Activated naive CD8-positive, alpha-beta T cell treated with anti-CD3 and anti-CD28 coated beads for 36 hours (primary cell): ENCODE measurements at regions not wholly inside any gene's neighbourhood (a gene's known extent, or its start where the extent isn't known, plus 50 kb on each side); places are given as distances from the start of the nearest gene placed in this dataset.

ENCODE experiments used
- DNase-seq: peaks from one replicate; pipeline ENCODE4 v3.0.0; 2021
- H3K27ac Mint-ChIP-seq: one replicate; pipeline ENCODE4 v1.8.0; 2022; ENCODE audit warnings: mild to moderate bottlenecking, moderate library complexity, mixed read lengths
- H3K27me3 Mint-ChIP-seq: one replicate; pipeline ENCODE4 v1.8.0; 2022; ENCODE audit warnings: mild to moderate bottlenecking, mixed read lengths
- H3K36me3 Mint-ChIP-seq: one replicate; pipeline ENCODE4 v1.8.0; 2021; ENCODE audit warnings: mild to moderate bottlenecking, mixed read lengths
- H3K4me1 Mint-ChIP-seq: one replicate; pipeline ENCODE4 v1.8.0; 2021; ENCODE audit warnings: mixed read lengths
- H3K4me3 Mint-ChIP-seq: one replicate; pipeline ENCODE4 v1.8.0; 2022; ENCODE audit warnings: mild to moderate bottlenecking, moderate library complexity, mixed read lengths
- H3K9me3 Mint-ChIP-seq: one replicate; pipeline ENCODE4 v1.8.0; 2022; ENCODE audit warnings: mixed read lengths

- DNase-seq: no peak
- Mint-ChIP-seq H3K27ac (no peak overlapping the region), H3K36me3 (no peaks in the 10 kb centered on the region), H3K27me3 (no peaks in the 10 kb centered on the region), H3K4me3 (no peak overlapping the region), H3K9me3 (no peaks in the 10 kb centered on the region), H3K4me1 (no peaks in the 10 kb centered on the region)
Observed at GRCh38 chr10:83193026-83193425, 946.3 kb upstream of the GHITM start.

GRCh38 chr10:83195021-83195420, 944.3 kb upstream of the GHITM start:
- no peak for DNase-seq
- Mint-ChIP-seq H3K9me3 (no peaks in the 10 kb centered on the region), H3K27ac (no peak overlapping the region), H3K4me3 (no peak overlapping the region), H3K4me1 (no peaks in the 10 kb centered on the region), H3K27me3 (no peaks in the 10 kb centered on the region), H3K36me3 (no peaks in the 10 kb centered on the region)

DNA sequence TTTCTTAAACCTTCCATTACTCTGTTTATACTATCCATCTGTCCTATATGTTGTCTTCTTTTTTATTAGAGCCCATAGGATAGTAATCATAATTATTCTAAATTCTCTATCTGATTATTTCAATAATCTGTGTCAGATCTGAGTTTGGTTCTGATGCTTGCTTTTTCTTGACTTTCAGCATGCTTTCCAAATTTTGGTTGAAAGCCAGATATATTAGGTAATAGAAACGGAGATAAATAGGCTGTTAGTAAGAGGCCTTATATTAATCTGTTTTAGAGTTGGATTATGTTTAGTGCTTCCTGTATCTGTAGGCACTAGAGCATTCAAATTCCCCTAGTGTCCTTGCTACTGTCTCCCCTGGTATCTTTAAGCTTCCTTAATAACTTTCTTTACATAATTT, 939.9 kb upstream of the GHITM start:
- DNase-seq: no peak
- Mint-ChIP-seq H3K27me3 (no peaks in the 10 kb centered on the region), H3K27ac (no peak overlapping the region), H3K4me3 (no peak overlapping the region), H3K4me1 (no peaks in the 10 kb centered on the region), H3K9me3 (no peaks in the 10 kb centered on the region), H3K36me3 (no peaks in the 10 kb centered on the region)

- Mint-ChIP-seq H3K4me1 (no peaks in the 10 kb centered on the region), H3K9me3 (no peaks in the 10 kb centered on the region), H3K4me3 (no peak overlapping the region), H3K36me3 (no peaks in the 10 kb centered on the region), H3K27ac (no peak overlapping the region), H3K27me3 (no peaks in the 10 kb centered on the region)
- DNase-seq: no peak
Observed at GRCh38 chr10:83205861-83206260, 933.4 kb upstream of the GHITM start.

- H3K4me1 Mint-ChIP-seq: no peaks in the 10 kb centered on the region
- H3K36me3 Mint-ChIP-seq: no peaks in the 10 kb centered on the region
Observed at GRCh38 chr10:83212632-83213334, 926.5 kb upstream of the GHITM start.

DNA sequence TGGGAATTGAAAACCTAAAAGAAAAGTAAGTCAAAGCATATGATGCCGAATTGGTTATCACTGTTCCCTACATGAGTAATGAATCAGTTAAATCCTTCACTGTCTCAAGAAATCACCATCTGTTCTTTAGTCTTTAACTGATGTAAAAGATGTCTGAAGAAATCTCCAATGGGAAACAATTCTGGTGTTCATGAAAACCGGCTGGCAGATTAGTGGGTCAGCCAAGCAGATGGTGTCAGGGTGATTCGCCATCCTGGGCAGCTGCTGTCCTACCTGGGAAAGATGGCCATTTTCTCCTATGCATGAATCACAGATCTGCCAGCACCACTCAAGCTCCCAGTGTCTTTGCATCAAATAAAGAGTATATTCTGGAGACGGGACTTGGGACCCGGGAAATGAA, 925.2 kb upstream of the GHITM start:
- no peaks in the 10 kb centered on the region for H3K9me3 Mint-ChIP-seq
- no peak overlapping the region for H3K4me3 Mint-ChIP-seq
- no peaks in the 10 kb centered on the region for H3K27me3 Mint-ChIP-seq
- no peaks in the 10 kb centered on the region for H3K4me1 Mint-ChIP-seq
- H3K27ac Mint-ChIP-seq: no peak overlapping the region
- no peak for DNase-seq
- no peaks in the 10 kb centered on the region for H3K36me3 Mint-ChIP-seq

More at GRCh38 chr10:83212632-83213334, 926.5 kb upstream of the GHITM start:
- no peak for DNase-seq
- Mint-ChIP-seq H3K27me3 (no peaks in the 10 kb centered on the region), H3K4me3 (no peak overlapping the region), H3K9me3 (no peaks in the 10 kb centered on the region), H3K27ac (no peak overlapping the region)

DNA sequence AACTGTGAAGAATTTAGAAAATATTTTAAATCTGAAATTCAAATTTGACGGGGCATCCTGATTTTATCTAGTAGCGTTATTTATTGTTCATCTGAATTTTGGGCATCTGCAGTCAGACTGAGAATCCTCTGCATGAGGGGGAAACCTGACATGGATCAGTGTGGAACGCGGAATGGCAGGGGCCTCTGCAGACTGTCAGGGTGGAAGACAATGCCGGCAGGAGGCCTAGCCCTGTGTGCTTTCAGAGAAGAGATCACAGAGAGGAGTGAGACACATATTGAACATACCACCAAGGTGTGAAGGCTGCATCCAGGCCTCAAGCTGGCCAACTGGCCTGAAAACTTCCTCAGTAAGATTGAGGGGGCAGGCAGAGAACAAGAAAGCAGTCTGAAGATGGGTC, 921.1 kb upstream of the GHITM start:
- no peaks in the 10 kb centered on the region for H3K27me3 Mint-ChIP-seq
- peaks cover 2% of the 10 kb centered on the region for H3K9me3 Mint-ChIP-seq
- no peaks in the 10 kb centered on the region for H3K36me3 Mint-ChIP-seq
- H3K27ac Mint-ChIP-seq: no peak overlapping the region
- no peak for DNase-seq
- no peak overlapping the region for H3K4me3 Mint-ChIP-seq
- H3K4me1 Mint-ChIP-seq: no peaks in the 10 kb centered on the region

DNA sequence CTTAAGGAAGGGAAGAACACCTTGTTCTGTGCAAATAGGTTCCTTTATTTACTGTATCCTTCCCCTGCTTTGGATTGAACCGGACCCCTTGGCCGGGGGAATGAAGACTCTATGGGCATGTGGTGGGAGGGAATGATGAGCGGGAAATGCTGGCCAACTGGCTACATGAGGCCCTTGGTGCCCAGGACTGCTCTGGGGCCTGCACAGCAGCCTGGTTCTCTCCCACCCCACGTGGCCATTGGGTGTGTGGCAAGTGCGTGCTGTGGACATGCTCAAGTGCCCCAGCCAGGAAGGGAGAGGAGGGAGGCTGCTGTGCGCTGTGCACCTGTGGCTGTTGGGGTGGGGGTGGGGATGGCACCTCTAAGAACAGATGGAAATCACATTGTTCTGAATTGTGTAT, 917.0 kb upstream of the GHITM start:
- DNase-seq: no peak
- Mint-ChIP-seq H3K9me3 (peaks cover 2% of the 10 kb centered on the region), H3K4me1 (no peaks in the 10 kb centered on the region), H3K4me3 (no peak overlapping the region), H3K27me3 (no peaks in the 10 kb centered on the region), H3K27ac (no peak overlapping the region), H3K36me3 (no peaks in the 10 kb centered on the region)

- Mint-ChIP-seq H3K4me3 (no peak overlapping the region), H3K36me3 (no peaks in the 10 kb centered on the region), H3K9me3 (peaks cover 2% of the 10 kb centered on the region), H3K4me1 (no peaks in the 10 kb centered on the region), H3K27me3 (no peaks in the 10 kb centered on the region), H3K27ac (no peak overlapping the region)
- DNase-seq: no peak
Observed at GRCh38 chr10:83222832-83223742, 916.2 kb upstream of the GHITM start.

DNA sequence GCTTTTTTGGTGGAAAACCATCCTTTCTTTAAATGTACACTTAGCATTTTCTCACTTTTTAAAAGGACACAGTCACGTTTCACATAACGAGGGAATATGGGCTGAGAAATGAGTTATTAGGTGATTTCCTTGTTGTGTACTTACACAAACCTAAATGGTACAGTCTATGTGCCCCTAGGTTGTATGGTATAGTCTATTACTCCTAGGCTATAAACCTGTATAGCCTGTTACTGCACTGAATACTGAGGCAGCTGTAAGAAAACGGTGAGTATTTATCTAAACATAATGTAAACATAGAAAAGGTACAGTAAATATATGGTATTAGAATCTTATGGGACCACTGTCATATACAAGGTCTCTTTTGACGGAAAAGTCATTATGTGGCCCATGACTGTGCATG, 913.5 kb upstream of the GHITM start:
- H3K4me3 Mint-ChIP-seq: no peak overlapping the region
- no peaks in the 10 kb centered on the region for H3K36me3 Mint-ChIP-seq
- peaks cover under 1% of the 10 kb centered on the region for H3K9me3 Mint-ChIP-seq
- no peak for DNase-seq
- no peak overlapping the region for H3K27ac Mint-ChIP-seq
- H3K27me3 Mint-ChIP-seq: no peaks in the 10 kb centered on the region
- H3K4me1 Mint-ChIP-seq: no peaks in the 10 kb centered on the region

DNA sequence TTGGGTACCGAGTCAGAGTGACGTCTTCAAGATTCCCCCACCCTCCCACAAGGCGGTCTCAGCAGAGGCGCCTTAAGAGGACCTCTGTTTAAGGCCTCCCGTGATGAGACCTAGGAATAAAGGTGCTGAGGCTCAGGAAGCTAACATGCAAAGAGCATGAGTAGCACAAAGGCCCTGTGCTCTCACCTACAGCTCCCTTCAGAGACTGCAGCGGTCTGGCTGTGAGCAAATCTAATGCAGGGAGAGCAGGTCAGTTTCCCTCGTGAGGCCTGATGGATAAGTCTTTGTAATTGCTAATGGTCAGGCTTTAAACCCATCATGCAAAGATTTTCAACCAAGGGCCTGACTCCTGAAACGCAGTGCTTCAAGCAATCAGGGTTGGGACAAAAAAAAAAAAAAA, 909.3 kb upstream of the GHITM start:
- no peak overlapping the region for H3K27ac Mint-ChIP-seq
- no peaks in the 10 kb centered on the region for H3K27me3 Mint-ChIP-seq
- no peak overlapping the region for H3K4me3 Mint-ChIP-seq
- peaks cover 6% of the 10 kb centered on the region for H3K9me3 Mint-ChIP-seq
- no peaks in the 10 kb centered on the region for H3K4me1 Mint-ChIP-seq
- H3K36me3 Mint-ChIP-seq: no peaks in the 10 kb centered on the region
- no peak for DNase-seq

- H3K36me3 Mint-ChIP-seq: no peaks in the 10 kb centered on the region
- no peaks in the 10 kb centered on the region for H3K27me3 Mint-ChIP-seq
- H3K4me3 Mint-ChIP-seq: no peak overlapping the region
- no peak for DNase-seq
- no peaks in the 10 kb centered on the region for H3K4me1 Mint-ChIP-seq
- H3K9me3 Mint-ChIP-seq: peaks cover 6% of the 10 kb centered on the region
- no peak overlapping the region for H3K27ac Mint-ChIP-seq
Observed at GRCh38 chr10:83233691-83234090, 905.6 kb upstream of the GHITM start.

DNA sequence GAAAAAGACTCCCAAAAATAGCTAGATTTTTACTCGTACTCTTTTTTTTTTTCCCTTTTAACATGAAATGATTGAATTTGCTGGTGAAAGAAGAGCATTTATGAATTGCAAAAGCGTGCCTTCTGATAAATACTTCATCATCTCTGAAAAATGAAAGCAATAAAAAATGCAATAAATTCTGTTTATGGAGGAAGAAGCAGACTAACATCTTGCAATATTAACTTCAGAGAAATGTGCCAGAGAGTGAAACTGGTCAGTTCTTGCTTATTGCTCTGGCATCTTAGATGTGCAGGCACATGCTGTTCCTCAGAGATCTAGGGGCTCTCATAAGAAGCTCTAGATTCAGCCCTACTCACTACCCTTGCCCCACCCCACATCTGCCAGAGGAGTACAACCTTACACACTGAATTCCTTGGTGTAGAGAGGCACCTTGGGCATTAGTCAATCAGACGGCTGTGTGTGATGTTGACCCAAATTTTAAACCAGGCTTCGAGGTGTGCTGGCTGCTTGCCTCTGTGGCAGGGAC, 891.1 kb upstream of the GHITM start:
- DNase-seq: no peak
- no peaks in the 10 kb centered on the region for H3K4me1 Mint-ChIP-seq
- H3K9me3 Mint-ChIP-seq: peaks cover 19% of the 10 kb centered on the region
- no peak overlapping the region for H3K27ac Mint-ChIP-seq
- no peaks in the 10 kb centered on the region for H3K27me3 Mint-ChIP-seq
- H3K36me3 Mint-ChIP-seq: no peaks in the 10 kb centered on the region
- no peak overlapping the region for H3K4me3 Mint-ChIP-seq

DNA sequence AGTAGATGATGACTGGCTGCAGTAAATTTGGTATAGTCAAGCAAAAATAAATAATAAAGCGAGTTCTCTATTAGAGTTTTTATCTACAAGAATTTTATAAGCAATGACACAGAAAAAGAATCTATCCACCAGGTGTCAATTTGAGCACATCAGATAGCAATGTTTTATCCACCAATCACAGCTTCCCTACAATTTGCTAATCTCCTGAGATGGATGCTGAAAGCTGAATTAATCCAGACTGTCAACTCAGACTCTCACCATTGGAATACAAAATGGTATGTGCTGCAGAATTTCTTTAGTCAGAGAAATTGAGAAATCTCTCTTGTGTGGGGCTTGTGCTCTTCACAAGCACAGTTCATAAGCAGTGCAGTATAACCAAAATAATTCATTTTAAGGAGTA, 888.9 kb upstream of the GHITM start:
- Mint-ChIP-seq H3K27me3 (no peaks in the 10 kb centered on the region), H3K4me3 (no peak overlapping the region), H3K9me3 (peaks cover 19% of the 10 kb centered on the region)

GRCh38 chr10:83252169-83252568, 887.1 kb upstream of the GHITM start:
- H3K36me3 Mint-ChIP-seq: no peaks in the 10 kb centered on the region
- no peak for DNase-seq
- no peak overlapping the region for H3K27ac Mint-ChIP-seq
- no peaks in the 10 kb centered on the region for H3K27me3 Mint-ChIP-seq
- H3K4me3 Mint-ChIP-seq: no peak overlapping the region
- H3K4me1 Mint-ChIP-seq: no peaks in the 10 kb centered on the region
- peaks cover 17% of the 10 kb centered on the region for H3K9me3 Mint-ChIP-seq

More for the DNA sequence above, 888.9 kb upstream of the GHITM start:
- Mint-ChIP-seq H3K36me3 (no peaks in the 10 kb centered on the region), H3K4me1 (no peaks in the 10 kb centered on the region), H3K27ac (no peak overlapping the region)
- DNase-seq: no peak
